Activated CD4-positive, alpha-beta memory T cell treated with anti-CD3 and anti-CD28 coated beads, Interleukin-2, amount 10 ng/mL, durations not matched to agents 7 days and 5 days (primary cell): ENCODE measurements at regions not wholly inside any gene's neighbourhood (a gene's known extent, or its start where the extent isn't known, plus 50 kb on each side); places are given as distances from the start of the nearest gene placed in this dataset.
"Not testable (repeated sequence)": the region's sequence is repeated elsewhere in the genome, so short reads cannot be mapped to it uniquely, and the experiment has no call there.

Experiments used
- CTCF ChIA-PET: fragments of 350-600 bp; sonication (Branson Sonifier 250); formaldehyde crosslinking; loops from one replicate; lab custom pipeline; 2021; ENCODE audit warnings: antibody characterized with exemption, inconsistent platforms; lab: Charles Lee
- POLR2A ChIA-PET: fragments of 350-600 bp; sonication (Branson Sonifier 250); formaldehyde crosslinking; loops from one replicate; lab custom pipeline; 2021; ENCODE audit warnings: antibody characterized with exemption; lab: Charles Lee
- DNase-seq: peaks from one replicate; pipeline ENCODE4 v3.0.0-alpha.2; 2020
- H3K27ac Mint-ChIP-seq: one replicate; pipeline ENCODE4 v1.8.0; 2021; ENCODE audit warnings: mild to moderate bottlenecking, mixed read lengths
- H3K27me3 Mint-ChIP-seq: one replicate; pipeline ENCODE4 v1.8.0; 2021; ENCODE audit warnings: mixed read lengths
- H3K36me3 Mint-ChIP-seq: one replicate; pipeline ENCODE4 v1.8.0; 2021; ENCODE audit warnings: low read depth, mixed read lengths
- H3K4me1 Mint-ChIP-seq: one replicate; pipeline ENCODE4 v1.8.0; 2021; ENCODE audit warnings: mixed read lengths
- H3K4me3 Mint-ChIP-seq: one replicate; pipeline ENCODE4 v1.8.0; 2021; ENCODE audit warnings: mild to moderate bottlenecking, mixed read lengths
- H3K9me3 Mint-ChIP-seq: one replicate; pipeline ENCODE4 v1.8.0; 2021; ENCODE audit warnings: mixed read lengths

DNA sequence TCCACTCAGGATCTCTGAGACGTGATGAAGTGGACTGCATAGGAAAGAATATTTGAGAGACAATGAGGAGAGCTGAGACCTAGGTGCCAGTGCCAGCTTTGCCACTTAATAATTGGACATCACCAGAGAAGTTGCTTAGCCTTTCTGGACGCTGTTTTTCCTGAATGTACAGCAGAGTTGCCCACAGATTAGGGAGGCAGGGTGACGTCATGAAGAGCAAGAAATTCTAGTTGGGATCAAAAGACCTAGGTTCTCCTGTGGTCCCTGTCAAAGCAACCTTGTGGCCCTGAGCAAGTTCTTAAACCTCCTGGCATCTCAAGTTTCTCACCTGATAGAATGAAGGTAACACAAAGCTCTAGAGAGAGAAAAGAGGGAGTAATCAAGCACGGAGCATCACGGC, 174.6 kb upstream of the TENM4 start:
- CTCF ChIA-PET: no interaction called here
- POLR2A ChIA-PET: no interaction called here
- no peaks in the 10 kb centered on the region for H3K4me1 Mint-ChIP-seq

DNA sequence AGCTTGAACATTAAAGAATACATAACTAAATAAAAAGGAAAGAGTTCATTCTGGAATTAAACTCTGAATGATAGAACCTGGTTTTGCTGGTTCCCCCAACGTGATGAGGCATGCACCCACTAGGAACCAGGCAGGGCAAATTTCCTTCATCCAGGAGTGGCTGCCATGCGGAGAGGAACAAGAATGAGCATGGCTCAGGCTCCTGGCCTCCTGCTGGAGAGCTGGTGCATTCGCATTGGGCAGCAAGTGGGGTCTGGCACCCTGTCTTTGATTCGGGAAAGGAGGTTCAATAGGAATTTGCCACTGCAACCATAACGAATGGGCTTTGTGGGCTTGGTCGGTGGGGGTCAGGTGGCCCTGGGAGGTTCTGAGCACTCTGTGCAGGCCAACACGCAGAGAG, 169.8 kb upstream of the TENM4 start:
- POLR2A ChIA-PET: no interaction called here
- H3K27me3 Mint-ChIP-seq: no peaks in the 10 kb centered on the region
- H3K9me3 Mint-ChIP-seq: peaks cover 6% of the 10 kb centered on the region
- CTCF ChIA-PET: no interaction called here
- DNase-seq: no peak
- H3K27ac Mint-ChIP-seq: no peak overlapping the region
- no peaks in the 10 kb centered on the region for H3K4me1 Mint-ChIP-seq
- H3K4me3 Mint-ChIP-seq: no peak overlapping the region
- H3K36me3 Mint-ChIP-seq: no peaks in the 10 kb centered on the region

More for the DNA sequence above, 174.6 kb upstream of the TENM4 start:
- H3K4me3 Mint-ChIP-seq: no peak overlapping the region
- no peak overlapping the region for H3K27ac Mint-ChIP-seq
- DNase-seq: no peak
- no peaks in the 10 kb centered on the region for H3K27me3 Mint-ChIP-seq
- H3K9me3 Mint-ChIP-seq: peaks cover 6% of the 10 kb centered on the region
- no peaks in the 10 kb centered on the region for H3K36me3 Mint-ChIP-seq

DNA sequence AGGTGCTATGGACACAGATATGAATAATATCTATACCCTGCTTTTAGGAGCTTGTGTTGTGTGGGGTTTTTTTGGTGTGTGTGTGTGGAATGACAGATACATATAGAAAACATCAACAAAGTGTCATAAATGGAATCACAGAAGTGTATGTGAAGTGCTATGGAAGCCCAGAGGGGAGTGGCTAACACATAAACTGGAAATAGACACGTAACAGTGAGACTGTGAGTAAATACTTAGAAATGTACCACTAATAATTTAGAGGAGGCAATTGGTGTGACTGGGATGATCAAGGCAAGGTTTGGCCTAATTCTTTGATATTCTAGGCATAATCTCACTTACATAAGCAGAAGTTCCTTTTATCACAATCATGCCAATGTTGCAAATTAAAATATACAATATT, 169.3 kb upstream of the TENM4 start:
- CTCF ChIA-PET: no interaction called here

DNA sequence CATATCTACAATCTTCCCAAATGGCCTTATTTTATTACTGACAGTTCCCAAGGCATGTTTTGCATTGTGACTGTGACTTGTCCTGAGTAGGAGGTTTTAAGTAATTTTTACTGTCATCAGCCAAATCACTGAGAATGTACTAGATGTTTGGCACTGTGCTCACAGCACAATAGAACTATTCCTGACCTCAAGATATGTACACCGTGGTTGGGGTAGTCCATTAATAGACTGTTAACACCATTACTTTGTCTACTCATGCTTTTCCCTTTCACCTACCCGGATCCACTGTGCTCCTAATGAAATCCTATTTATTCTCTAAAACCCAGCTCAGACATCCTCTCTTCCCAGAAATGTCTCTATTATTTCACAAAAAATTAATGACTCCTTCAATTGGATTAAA, 168.7 kb upstream of the TENM4 start:
- ChIA-PET POLR2A (no interaction called here), CTCF (no interaction called here)
- Mint-ChIP-seq H3K9me3 (peaks cover 6% of the 10 kb centered on the region), H3K27me3 (no peaks in the 10 kb centered on the region), H3K4me1 (no peaks in the 10 kb centered on the region), H3K27ac (no peak overlapping the region), H3K36me3 (no peaks in the 10 kb centered on the region), H3K4me3 (no peak overlapping the region)
- no peak for DNase-seq

More for the DNA sequence above, 169.3 kb upstream of the TENM4 start:
- peaks cover 6% of the 10 kb centered on the region for H3K9me3 Mint-ChIP-seq
- POLR2A ChIA-PET: no interaction called here
- DNase-seq: no peak
- no peaks in the 10 kb centered on the region for H3K36me3 Mint-ChIP-seq
- no peak overlapping the region for H3K4me3 Mint-ChIP-seq
- H3K27ac Mint-ChIP-seq: no peak overlapping the region
- H3K4me1 Mint-ChIP-seq: no peaks in the 10 kb centered on the region
- H3K27me3 Mint-ChIP-seq: no peaks in the 10 kb centered on the region

DNA sequence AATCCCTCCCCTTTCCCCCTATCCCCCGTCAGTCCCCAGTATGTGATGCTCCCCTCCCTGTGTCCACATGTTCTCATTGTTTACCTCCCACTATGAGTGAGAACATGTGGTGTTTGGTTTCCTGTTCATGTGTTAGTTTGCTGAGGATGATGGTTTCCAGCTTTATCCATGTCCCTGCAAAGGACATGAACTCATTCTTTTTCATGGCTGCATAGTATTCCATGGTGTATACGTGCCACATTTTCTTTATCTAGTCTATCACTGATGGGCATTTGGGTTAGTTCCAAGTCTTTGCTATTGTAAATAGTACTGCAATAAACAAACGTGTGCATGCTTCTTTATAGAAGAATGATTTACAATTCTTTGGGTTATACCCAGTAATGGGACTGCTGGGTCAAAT, 165.6 kb upstream of the TENM4 start:
- H3K4me3 Mint-ChIP-seq, H3K9me3 Mint-ChIP-seq, H3K27ac Mint-ChIP-seq, POLR2A ChIA-PET, CTCF ChIA-PET, DNase-seq, H3K4me1 Mint-ChIP-seq, H3K36me3 Mint-ChIP-seq, H3K27me3 Mint-ChIP-seq: not testable (repeated sequence)

DNA sequence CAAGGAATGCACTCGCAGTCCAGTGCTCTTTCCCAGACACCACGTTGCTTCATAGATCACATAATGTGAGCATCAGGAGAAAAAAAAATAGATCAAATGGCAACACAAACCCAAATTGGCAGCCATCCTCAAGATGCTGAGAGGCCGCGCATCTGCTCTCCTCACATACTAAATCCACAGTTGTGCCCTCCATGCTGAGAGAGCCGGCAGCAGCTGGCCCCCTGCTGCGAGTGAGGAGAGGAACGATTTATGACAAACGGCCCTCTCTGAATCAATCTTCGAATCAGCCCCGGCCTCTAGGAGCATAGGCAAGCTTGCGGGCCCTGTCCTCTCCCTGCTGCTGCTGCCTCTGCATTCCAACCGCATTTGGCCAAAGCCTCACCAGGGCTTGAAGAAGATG, 159.9 kb upstream of the TENM4 start:
- Mint-ChIP-seq H3K9me3 (peaks cover 8% of the 10 kb centered on the region), H3K27me3 (no peaks in the 10 kb centered on the region), H3K36me3 (no peaks in the 10 kb centered on the region), H3K4me3 (no peak overlapping the region), H3K27ac (no peak overlapping the region), H3K4me1 (no peaks in the 10 kb centered on the region)
- POLR2A ChIA-PET: no interaction called here
- no peak for DNase-seq
- CTCF ChIA-PET: no interaction called here

DNA sequence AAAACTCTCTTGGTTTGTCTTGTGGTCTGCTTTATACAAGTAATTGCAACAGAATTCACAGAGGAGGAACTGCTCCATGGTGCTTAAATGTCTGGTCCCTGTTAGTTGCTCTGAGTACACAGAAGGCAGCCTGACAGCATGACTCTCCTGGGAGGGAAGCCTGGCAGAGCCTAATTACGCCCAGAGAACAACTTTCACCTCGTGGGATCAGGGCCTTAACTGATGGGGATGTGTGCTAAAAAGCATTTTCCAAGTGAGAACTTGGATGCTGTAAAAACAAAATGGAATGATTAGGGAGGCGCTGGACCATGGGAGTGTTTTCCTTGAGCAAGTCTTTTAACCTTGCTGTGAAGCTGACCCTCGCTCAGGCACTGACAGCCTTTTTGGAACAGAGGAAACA, 154.0 kb upstream of the TENM4 start:
- H3K4me1 Mint-ChIP-seq: no peaks in the 10 kb centered on the region
- peaks cover 15% of the 10 kb centered on the region for H3K9me3 Mint-ChIP-seq
- ChIA-PET CTCF (interaction anchor here (0.6 kb wide), 1 partner anchor 579 kb away, joined by 3 read pairs; no protein-coding TSS in a partner anchor), POLR2A (no interaction called here)
- H3K27ac Mint-ChIP-seq: no peak overlapping the region
- no peaks in the 10 kb centered on the region for H3K36me3 Mint-ChIP-seq
- H3K27me3 Mint-ChIP-seq: no peaks in the 10 kb centered on the region
- no peak overlapping the region for H3K4me3 Mint-ChIP-seq
- DNase-seq: no peak

DNA sequence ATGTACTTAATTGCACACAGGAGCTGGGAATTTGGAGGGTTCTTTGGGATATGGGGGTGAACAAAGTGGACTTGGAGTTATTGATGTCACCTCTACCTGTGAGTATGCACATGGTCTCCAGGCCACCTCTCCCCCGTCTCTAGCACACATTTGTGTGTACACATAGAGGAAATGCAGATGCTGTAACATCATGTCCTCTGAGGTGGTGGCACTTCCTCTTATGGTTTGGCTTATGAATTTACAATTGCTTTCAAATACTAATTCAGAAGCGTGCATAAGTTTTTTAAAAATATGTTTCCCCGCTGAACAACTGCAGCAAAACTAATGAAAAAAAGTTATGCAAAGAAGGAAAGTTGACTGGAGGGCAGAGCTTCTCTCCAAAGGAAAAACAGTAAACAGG, 152.0 kb upstream of the TENM4 start:
- peaks cover 14% of the 10 kb centered on the region for H3K9me3 Mint-ChIP-seq
- CTCF ChIA-PET: no interaction called here
- no peak for DNase-seq
- no peak overlapping the region for H3K27ac Mint-ChIP-seq
- no peak overlapping the region for H3K4me3 Mint-ChIP-seq
- H3K36me3 Mint-ChIP-seq: no peaks in the 10 kb centered on the region
- H3K4me1 Mint-ChIP-seq: no peaks in the 10 kb centered on the region
- H3K27me3 Mint-ChIP-seq: no peaks in the 10 kb centered on the region
- POLR2A ChIA-PET: no interaction called here

DNA sequence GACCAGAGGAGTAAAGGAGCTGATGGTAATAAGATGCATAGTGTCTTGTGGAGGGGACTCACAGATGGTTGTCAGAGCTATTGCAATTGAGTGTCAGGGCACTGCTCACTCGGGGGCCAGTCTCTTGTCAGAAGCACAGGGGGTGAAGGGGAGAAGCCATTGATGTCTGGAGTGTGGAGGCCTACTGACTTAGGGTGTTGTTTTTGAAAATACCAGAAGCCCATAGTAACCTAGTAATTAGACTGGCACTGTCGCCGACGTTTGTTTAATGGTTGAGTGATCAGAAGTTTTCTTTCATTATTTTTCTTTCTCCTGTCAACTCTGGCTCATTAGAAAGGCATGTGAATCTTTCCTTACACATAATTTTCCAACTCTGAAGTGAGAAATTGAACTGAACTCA, 151.6 kb upstream of the TENM4 start:
- Mint-ChIP-seq H3K9me3 (peaks cover 14% of the 10 kb centered on the region), H3K4me3 (no peak overlapping the region), H3K27ac (no peak overlapping the region), H3K27me3 (no peaks in the 10 kb centered on the region), H3K36me3 (no peaks in the 10 kb centered on the region), H3K4me1 (no peaks in the 10 kb centered on the region)
- ChIA-PET CTCF (no interaction called here), POLR2A (no interaction called here)
- DNase-seq: no peak

DNA sequence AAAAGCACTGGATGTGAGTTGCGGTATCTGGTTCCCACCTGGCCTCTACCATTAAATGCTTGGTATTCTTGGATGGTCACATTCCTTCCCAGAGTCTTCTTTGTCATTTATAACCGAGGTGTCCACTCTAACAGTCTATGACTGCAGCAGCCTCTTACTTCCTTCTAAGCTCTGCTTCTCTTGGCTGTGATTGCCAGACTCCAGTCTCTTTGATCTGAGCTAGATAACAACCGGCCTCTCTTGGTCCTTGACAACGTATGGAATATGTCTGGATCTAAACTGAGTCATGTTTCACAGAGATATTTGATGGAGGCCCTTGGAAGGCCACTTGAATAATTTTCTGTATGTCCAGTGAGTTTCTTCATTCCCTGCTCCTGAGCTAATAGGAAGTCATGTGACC, 141.6 kb upstream of the TENM4 start:
- Mint-ChIP-seq H3K27me3 (no peaks in the 10 kb centered on the region), H3K27ac (no peak overlapping the region), H3K9me3 (peaks cover 10% of the 10 kb centered on the region), H3K4me1 (no peaks in the 10 kb centered on the region), H3K4me3 (no peak overlapping the region), H3K36me3 (no peaks in the 10 kb centered on the region)
- DNase-seq: no peak
- ChIA-PET CTCF (no interaction called here), POLR2A (no interaction called here)

DNA sequence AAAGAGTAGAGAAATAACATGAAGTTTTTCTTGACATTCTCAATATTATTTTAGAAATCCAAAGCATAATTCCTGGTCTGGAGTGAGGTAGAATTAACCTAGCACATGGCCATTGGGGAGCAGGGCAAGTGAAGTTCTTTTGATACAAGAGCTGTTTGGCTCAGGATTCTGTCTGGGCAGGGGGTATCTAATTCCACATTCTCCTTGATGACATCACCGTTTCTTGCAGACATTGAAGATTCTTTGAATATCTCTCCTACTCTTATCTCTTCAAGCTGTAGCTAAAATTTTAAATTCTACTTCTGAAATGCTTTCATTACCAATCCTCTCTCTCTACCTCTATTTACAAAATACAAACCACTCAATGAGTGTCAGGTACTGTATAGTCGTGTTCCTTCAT, 138.2 kb upstream of the TENM4 start:
- Mint-ChIP-seq H3K4me1 (no peaks in the 10 kb centered on the region), H3K9me3 (peaks cover 2% of the 10 kb centered on the region), H3K4me3 (no peak overlapping the region), H3K27ac (no peak overlapping the region), H3K36me3 (no peaks in the 10 kb centered on the region), H3K27me3 (no peaks in the 10 kb centered on the region)
- ChIA-PET CTCF (no interaction called here), POLR2A (no interaction called here)
- no peak for DNase-seq

DNA sequence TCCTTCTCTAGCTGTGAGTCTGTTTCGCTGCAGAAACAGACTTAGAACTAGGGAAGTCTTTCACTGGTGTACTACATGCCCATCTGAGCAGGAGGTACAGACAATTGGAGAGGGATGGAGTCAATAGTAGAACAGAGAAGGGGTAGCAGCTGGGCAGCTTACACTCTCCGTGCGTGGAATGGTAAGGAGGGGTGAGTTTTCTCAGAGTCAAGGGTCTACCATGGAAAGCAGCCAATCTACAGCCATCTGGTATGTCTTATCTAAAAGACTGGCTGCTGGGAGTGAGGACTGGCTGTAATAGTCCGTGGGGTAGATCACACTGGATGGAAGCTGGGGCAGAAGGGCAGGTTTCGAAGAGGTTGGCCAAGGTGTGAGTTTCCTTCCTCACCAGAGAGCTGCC, 137.3 kb upstream of the TENM4 start:
- CTCF ChIA-PET: no interaction called here
- no peaks in the 10 kb centered on the region for H3K4me1 Mint-ChIP-seq
- POLR2A ChIA-PET: no interaction called here
- no peaks in the 10 kb centered on the region for H3K27me3 Mint-ChIP-seq
- H3K4me3 Mint-ChIP-seq: no peak overlapping the region
- no peaks in the 10 kb centered on the region for H3K36me3 Mint-ChIP-seq
- no peak for DNase-seq
- peaks cover 2% of the 10 kb centered on the region for H3K9me3 Mint-ChIP-seq
- no peak overlapping the region for H3K27ac Mint-ChIP-seq

DNA sequence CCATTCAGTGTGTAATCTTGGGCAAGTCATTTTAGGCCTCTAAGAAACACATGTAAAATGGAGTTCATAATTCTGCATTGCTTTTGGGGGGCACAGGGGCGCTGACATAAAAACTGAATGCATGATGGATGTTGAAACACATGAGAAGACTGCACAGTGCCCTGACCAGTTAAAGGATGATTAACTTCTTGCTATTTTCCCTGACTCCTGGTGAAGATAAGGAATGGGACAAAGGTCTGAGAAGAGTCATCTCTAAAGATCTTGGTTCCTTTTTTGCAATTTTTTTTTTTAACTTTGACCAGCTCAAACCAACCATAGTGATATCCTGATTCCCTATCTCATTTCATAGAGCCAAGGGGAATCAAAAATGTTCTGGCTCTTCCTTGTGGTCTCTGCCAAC, 134.9 kb upstream of the TENM4 start:
- Mint-ChIP-seq H3K4me1 (peaks cover under 1% of the 10 kb centered on the region), H3K9me3 (peaks cover 2% of the 10 kb centered on the region), H3K4me3 (no peak overlapping the region), H3K27ac (no peak overlapping the region), H3K27me3 (no peaks in the 10 kb centered on the region), H3K36me3 (no peaks in the 10 kb centered on the region)
- POLR2A ChIA-PET: no interaction called here
- CTCF ChIA-PET: no interaction called here
- no peak for DNase-seq

DNA sequence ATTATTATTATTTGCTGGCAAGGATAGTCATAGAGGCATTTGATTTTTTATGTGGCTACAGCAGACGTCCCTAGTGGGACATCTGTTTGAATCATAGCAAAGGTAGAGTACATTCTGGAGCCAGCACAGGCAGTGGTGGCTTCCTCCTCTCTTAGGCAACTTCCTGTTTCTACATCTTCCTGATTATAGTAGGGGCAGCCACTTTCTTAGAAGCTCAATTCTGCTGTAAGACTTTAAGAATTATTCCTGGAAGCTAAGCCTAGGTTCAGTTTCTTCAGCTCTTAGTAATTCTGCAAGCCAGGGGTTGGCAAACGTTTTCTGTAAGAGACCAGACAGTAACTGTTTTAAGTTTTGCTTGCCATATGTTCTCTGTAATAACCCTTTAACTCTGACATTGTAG, 129.3 kb upstream of the TENM4 start:
- POLR2A ChIA-PET: no interaction called here
- peak overlapping the region; percentile 23 for H3K27ac Mint-ChIP-seq

More for the DNA sequence above, 129.3 kb upstream of the TENM4 start:
- CTCF ChIA-PET: interaction anchor here (0.6 kb wide), 1 partner anchor 825 kb away, joined by 5 read pairs; no protein-coding TSS in a partner anchor
- no peaks in the 10 kb centered on the region for H3K27me3 Mint-ChIP-seq
- no peak overlapping the region for H3K4me3 Mint-ChIP-seq
- no peaks in the 10 kb centered on the region for H3K36me3 Mint-ChIP-seq
- H3K4me1 Mint-ChIP-seq: peaks cover 14% of the 10 kb centered on the region
- H3K9me3 Mint-ChIP-seq: peaks cover 11% of the 10 kb centered on the region
- DNase-seq: no peak
